DMS 273 (cell line): ENCODE measurements at regions not wholly inside any gene's neighbourhood (a gene's known extent, or its start where the extent isn't known, plus 50 kb on each side); places are given as distances from the start of the nearest gene placed in this dataset.
A peak's percentile ranks its signal among the peaks of the same experiment; 100 is the strongest.

Source experiments
- DNase-seq: peaks from one replicate; lab custom pipeline; 2025; ENCODE audit not compliant: unreplicated experiment; lab: John Stamatoyannopoulos, UW

- no peak for DNase-seq
Observed at GRCh38 chr2:137823196-137823595, 141.1 kb upstream of the HNMT start.

DNA sequence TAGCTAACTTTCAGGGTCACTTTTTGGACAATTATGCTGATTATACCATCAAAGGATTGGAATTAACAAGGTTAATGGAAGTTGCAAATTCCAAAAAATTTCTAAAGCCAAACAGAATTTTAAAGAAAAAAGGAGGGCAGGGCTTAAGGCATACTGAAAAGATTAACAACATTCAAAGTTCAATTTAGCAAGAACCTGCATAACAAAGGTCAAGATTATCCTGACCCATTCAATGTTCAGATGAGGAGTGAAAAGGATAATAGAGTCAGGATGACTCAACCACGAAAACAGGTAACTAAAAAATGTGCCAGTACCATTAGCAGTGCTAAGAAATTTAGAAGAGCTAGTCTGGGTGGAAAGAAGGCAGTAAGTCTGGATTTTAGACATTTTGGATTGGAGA is 139.8 kb upstream of the HNMT start:
- no peak for DNase-seq

- DNase-seq: no peak
Observed at GRCh38 chr2:137826373-137827372, 137.6 kb upstream of the HNMT start.

GRCh38 chr2:137828624-137829023 is 135.6 kb upstream of the HNMT start:
- DNase-seq: no peak

- no peak for DNase-seq
Observed at GRCh38 chr2:137829251-137829650, 135.0 kb upstream of the HNMT start.

GRCh38 chr2:137834760-137835379 is 129.4 kb upstream of the HNMT start:
- no peak for DNase-seq

- no peak for DNase-seq
Observed at GRCh38 chr2:137836671-137837070, 127.6 kb upstream of the HNMT start.

DNA sequence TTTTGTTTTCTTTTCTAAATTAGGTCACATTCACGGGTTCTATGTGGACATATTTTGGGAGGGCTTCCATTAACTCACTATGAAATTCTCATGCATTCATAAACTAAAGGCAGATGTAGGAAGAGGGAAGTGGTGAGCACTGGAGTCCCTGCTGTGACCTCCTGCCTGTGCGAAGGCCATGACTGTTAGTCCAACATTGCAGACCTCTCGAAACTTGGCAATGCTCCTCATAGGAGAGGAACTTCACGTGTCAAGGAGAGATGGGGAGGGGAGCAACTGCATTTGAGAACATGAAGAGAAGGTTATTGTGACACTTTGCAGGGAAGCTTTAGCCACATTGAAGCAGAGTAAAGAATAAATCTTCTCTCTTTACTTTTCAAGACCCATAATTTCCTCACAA is 126.4 kb upstream of the HNMT start:
- no peak for DNase-seq

DNA sequence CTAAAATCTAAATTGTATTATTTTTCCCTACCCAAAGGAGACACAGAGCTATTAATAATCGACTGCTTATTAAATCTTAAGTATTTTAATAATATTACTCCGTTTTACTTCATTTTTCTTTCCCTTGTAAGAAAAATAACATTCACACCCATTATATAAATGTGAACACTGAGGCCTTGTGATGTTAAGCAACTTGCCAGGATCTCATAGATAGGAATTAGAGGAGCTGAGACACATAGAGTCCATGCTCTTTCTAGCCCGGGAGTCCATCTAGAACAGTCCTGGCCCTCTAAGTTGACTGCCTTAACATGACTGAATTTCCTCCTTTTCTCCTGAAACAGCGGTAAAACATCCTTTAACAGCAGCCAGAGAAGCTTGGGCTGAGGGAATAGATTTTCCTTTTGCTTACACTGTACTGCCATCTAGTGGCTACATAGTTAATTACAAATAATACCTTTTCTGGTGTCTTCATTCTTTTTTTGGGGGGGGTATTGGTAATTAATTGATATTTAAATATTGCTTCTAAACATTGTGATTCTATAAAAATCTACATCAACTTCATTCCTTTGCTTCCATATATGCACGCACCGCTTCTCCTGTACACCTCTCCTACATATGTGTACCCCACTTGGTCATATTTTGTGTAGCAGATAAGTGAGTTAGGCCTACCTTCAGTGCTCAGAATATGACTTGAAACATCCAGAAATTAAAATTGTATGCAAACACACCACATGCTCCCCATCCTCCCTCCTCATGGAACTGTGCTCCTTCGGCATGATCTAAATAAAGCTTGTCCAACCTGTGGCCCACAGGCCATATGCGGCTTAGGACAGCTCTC is 125.8 kb upstream of the HNMT start:
- DNase-seq: peak; percentile 79

GRCh38 chr2:137842430-137842829 is 121.8 kb upstream of the HNMT start:
- no peak for DNase-seq

GRCh38 chr2:137842952-137843351 is 121.3 kb upstream of the HNMT start:
- DNase-seq: no peak

DNA sequence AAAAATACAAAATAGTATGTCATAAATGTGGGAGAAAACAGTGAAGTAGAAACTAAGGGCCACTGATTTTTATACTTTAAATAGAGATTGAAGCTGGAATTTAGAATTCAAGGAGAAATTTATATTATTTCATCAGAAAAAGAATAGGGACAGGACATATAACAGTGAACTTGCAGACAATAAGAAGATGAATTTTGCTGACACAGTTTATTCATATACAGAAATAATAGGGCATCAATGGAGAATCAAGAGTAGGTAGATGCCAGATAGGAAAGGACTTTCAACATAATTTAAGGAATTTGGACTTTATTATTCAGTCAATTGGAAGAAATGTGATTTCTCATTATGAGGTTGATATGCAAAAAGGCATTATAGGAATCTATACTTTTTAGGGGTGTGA is 118.9 kb upstream of the HNMT start:
- no peak for DNase-seq

- no peak for DNase-seq
Observed at GRCh38 chr2:137846993-137847392, 117.3 kb upstream of the HNMT start.

GRCh38 chr2:137847443-137847842 is 116.8 kb upstream of the HNMT start:
- no peak for DNase-seq

GRCh38 chr2:137857881-137858280 is 106.4 kb upstream of the HNMT start:
- no peak for DNase-seq

DNA sequence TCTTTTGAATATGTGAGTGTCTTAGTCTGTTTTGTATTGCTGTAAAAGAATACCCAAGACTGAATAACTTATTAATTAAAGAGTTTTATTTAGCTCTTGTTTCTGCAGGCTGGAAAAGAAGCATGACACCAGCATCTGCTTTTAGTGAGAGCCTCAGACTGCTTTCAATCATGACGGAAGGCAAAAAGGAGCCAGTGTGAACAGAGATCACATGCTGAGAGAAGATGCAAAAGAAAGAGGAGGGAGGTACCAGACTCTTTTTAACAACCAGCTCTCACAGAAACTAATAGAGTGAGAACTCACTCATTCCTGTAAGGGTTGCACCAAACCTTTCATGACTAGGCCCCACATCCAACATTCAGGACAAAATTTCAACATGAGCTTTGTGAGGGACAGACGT is 101.6 kb upstream of the HNMT start:
- no peak for DNase-seq

DNA sequence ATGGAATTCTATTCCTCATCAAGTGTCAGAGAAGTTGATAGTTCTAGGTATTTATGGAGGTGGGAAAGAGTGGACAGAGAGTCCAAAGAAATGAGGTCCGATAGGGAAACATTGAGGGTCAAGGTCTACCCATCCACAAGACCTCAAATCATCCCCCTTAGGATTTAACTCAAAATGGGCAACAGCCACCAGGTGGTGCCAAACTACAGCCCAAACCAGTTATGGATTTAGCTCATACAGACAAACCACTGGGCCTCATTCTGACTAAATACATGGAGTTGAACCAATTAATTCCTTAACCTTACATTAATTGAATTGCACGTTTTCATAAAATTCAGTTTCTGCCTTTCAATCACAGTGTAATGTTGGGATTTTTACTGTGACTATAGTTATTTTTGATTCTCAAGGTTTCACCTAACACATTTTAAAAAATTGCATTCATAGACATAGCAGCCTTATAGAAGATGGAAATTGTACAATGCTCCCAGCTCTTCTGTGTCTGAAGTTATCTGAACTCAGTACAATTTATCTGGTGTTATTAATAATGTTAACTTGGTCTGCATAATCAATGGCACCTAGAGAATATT is 98.2 kb upstream of the HNMT start:
- DNase-seq: peak; percentile 85

- no peak for DNase-seq
Observed at GRCh38 chr2:137870682-137871081, 93.6 kb upstream of the HNMT start.

DNA sequence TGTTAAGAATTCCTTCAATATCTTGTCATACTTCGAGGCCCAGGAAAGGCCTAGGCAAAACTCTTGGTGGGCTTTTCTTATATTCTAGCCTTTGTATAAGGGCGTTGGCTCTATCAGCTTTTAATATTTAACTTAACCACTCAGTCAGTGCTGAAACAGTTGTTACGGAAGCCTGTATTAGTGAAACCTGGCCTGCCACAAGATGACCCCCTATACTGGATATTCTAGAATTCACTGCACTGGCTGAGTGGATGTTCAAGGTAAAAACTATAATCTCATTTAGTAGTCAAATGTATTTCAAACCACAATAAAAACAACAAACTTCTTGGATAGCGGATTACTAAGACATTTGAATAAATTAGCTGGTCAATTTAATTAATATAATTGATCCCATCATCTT is 91.7 kb upstream of the HNMT start:
- no peak for DNase-seq

- no peak for DNase-seq
Observed at GRCh38 chr2:137873536-137874244, 90.6 kb upstream of the HNMT start.
